Breast epithelium (tissue), 4 donors: ENCODE measurements at regions not wholly inside any gene's neighbourhood (a gene's known extent, or its start where the extent isn't known, plus 50 kb on each side); places are given as distances from the start of the nearest gene placed in this dataset.

Experiments used
- DNase-seq, 2 donors: peaks; one replicate each; pipeline ENCODE4 v3.0.0-alpha.2; 2019; ENCODE audit warnings: low spot score in 2 of 2
- H3K27ac ChIP-seq, 2 donors: fragments of 200-600 bp; sonication (generic) in 1 of 2; one replicate each; pipeline ENCODE4 v1.5.1; 2016 to 2019; ENCODE audit warnings: mild to moderate bottlenecking in 1 of 2
- H3K27me3 ChIP-seq, 2 donors: fragments of 200-600 bp; sonication (generic) in 1 of 2; one replicate each; pipeline versions ENCODE4 v1.5.1 to v1.6.0; 2017 to 2019; ENCODE audit warnings: control low read depth in 1 of 2, mild to moderate bottlenecking in 1 of 2
- H3K36me3 ChIP-seq: fragments of 200-600 bp; one replicate; pipeline ENCODE4 v1.5.1; 2019
- H3K4me1 ChIP-seq, 2 donors: fragments of 200-600 bp; sonication (generic); one replicate each; pipeline ENCODE4 v1.5.1; 2016 to 2019; ENCODE audit warnings: control low read depth in 1 of 2
- H3K4me3 ChIP-seq, 3 donors: fragments of 200-600 bp; sonication (generic); 1 replicate in 2 of 3; 2 replicates in 1 of 3; pipeline ENCODE4 v1.5.1; 2016 to 2019; ENCODE audit warnings: mild to moderate bottlenecking in 3 of 3, moderate library complexity in 2 of 3
- H3K9me3 ChIP-seq, 2 donors: fragments of 200-600 bp; sonication (generic) in 1 of 2; one replicate each; pipeline ENCODE4 v1.5.1; 2016 to 2019; ENCODE audit warnings: control low read depth in 1 of 2
- POLR2A ChIP-seq: fragments of 450-650 bp; IDR thresholded peaks from one replicate; pipeline ENCODE4 v1.6.1; 2016; ENCODE audit warnings: antibody characterized with exemption, mild to moderate bottlenecking, moderate library complexity
- POLR2AphosphoS5 ChIP-seq, 3 donors: sonication (generic); formaldehyde crosslinking; IDR thresholded peaks; one replicate each; pipeline ENCODE4 v1.6.1; 2017; ENCODE audit warnings: antibody characterized with exemption in 3 of 3
- intact Hi-C: fragments of 100-400 bp; cut with DNase I; formaldehyde crosslinking; loops from one replicate; pipeline ENCODE4 v1.15.1; 2023; ENCODE audit warnings: low total_unique reads
- TF ChIP-seq, protein P1 (sequence below), 3 donors: fragments of 450-650 bp; IDR thresholded peaks; one replicate each; pipeline ENCODE4 v1.5.1; 2016 to 2017; ENCODE audit warnings: antibody characterized with exemption in 3 of 3, mild to moderate bottlenecking in 3 of 3, moderate library complexity in 3 of 3

DNA sequence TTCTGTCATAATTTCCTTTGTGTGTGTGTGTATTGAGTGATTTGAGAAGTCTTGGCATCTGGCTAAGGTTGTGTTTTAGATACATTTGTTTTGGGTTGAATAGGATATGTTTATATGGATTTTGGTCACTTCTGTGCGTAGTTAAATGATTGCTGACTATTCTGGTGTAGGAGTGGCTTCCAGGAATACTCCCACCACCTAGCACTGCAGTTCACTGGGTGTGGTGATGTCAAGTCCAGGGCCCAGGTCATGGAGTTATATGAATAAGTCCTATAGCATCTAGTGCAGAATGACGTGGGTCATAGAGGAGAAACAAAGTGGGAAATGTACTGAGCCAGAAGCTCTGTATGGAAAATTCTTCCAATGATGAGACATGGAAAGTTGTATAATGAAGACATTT is 465.4 kb upstream of the CCL2 start:
- Histone ChIP-seq H3K4me3 (no peak overlapping the region), H3K27ac (no peak overlapping the region), H3K36me3 (no peaks in the 10 kb centered on the region), H3K4me1 (no peaks in the 10 kb centered on the region), H3K27me3 (peaks cover 0 to 5% of the 10 kb centered on the region in 2 donors), H3K9me3 (no peaks in the 10 kb centered on the region)
- TF ChIP-seq POLR2A, result no peak
- TF ChIP-seq, protein P1, sequence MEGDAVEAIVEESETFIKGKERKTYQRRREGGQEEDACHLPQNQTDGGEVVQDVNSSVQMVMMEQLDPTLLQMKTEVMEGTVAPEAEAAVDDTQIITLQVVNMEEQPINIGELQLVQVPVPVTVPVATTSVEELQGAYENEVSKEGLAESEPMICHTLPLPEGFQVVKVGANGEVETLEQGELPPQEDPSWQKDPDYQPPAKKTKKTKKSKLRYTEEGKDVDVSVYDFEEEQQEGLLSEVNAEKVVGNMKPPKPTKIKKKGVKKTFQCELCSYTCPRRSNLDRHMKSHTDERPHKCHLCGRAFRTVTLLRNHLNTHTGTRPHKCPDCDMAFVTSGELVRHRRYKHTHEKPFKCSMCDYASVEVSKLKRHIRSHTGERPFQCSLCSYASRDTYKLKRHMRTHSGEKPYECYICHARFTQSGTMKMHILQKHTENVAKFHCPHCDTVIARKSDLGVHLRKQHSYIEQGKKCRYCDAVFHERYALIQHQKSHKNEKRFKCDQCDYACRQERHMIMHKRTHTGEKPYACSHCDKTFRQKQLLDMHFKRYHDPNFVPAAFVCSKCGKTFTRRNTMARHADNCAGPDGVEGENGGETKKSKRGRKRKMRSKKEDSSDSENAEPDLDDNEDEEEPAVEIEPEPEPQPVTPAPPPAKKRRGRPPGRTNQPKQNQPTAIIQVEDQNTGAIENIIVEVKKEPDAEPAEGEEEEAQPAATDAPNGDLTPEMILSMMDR (IDR thresholded peaks at IDR 0.05), result no peak
- no peak for TF ChIP-seq POLR2AphosphoS5 (IDR thresholded peaks at IDR 0.05)
- DNase-seq, result no peak
- intact Hi-C loops, result no loop called here

DNA sequence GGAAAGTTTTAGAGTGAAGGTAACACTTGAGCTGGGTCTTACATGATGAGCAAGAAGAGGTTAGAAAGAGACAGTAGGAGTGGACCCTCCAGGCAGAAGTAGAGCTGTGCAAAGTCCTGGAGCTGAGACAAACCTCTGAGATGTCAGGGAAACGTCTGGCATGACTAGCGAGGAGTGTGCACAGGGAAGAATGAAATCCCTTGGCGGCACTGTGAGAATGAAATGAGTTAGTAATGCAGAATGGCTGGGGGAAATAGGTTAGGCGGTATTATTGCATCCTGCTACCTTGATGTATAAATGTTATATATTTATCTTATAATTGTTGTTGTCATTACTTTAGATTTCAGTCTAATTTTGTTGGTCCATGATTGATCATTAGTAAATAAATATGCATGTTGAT is 457.9 kb upstream of the CCL2 start:
- no peak for DNase-seq
- Histone ChIP-seq H3K27ac (no peak overlapping the region), H3K36me3 (no peaks in the 10 kb centered on the region), H3K4me3 (no peak overlapping the region), H3K9me3 (no peaks in the 10 kb centered on the region), H3K27me3 (peaks cover 0 to 16% of the 10 kb centered on the region in 2 donors), H3K4me1 (no peaks in the 10 kb centered on the region)
- intact Hi-C loops, result no loop called here
- TF ChIP-seq, protein P1 (IDR thresholded peaks at IDR 0.05), result no peak
- TF ChIP-seq POLR2AphosphoS5 (IDR thresholded peaks at IDR 0.05), result no peak
- TF ChIP-seq POLR2A, result no peak

DNA sequence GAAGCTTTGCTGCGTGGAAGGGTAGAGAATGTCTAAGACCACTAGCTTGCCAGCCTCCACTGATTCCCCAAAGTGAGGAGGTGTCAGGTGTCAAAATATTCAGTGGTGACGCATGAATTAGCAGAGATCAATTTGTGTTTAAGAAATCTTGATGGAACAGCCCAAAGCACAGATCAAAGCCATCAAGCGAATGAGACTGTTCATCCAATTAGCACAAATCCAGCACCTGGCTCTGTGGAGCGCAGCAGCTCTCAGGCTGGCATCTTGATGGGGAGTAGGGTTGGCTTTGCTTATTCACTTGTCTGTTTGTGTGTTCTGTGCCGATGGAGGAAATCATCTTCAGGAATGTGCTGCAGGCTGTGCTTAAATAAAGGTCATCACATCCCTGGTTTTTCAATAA is 456.8 kb upstream of the CCL2 start:
- Histone ChIP-seq H3K27ac (no peak overlapping the region), H3K4me3 (no peak overlapping the region), H3K9me3 (no peaks in the 10 kb centered on the region), H3K4me1 (no peaks in the 10 kb centered on the region), H3K27me3 (peaks cover 0 to 19% of the 10 kb centered on the region in 2 donors), H3K36me3 (no peaks in the 10 kb centered on the region)
- DNase-seq, result no peak
- TF ChIP-seq POLR2AphosphoS5 (IDR thresholded peaks at IDR 0.05), result no peak
- TF ChIP-seq, protein P1 (IDR thresholded peaks at IDR 0.05), result no peak
- TF ChIP-seq POLR2A, result no peak
- intact Hi-C loops, result no loop called here

DNA sequence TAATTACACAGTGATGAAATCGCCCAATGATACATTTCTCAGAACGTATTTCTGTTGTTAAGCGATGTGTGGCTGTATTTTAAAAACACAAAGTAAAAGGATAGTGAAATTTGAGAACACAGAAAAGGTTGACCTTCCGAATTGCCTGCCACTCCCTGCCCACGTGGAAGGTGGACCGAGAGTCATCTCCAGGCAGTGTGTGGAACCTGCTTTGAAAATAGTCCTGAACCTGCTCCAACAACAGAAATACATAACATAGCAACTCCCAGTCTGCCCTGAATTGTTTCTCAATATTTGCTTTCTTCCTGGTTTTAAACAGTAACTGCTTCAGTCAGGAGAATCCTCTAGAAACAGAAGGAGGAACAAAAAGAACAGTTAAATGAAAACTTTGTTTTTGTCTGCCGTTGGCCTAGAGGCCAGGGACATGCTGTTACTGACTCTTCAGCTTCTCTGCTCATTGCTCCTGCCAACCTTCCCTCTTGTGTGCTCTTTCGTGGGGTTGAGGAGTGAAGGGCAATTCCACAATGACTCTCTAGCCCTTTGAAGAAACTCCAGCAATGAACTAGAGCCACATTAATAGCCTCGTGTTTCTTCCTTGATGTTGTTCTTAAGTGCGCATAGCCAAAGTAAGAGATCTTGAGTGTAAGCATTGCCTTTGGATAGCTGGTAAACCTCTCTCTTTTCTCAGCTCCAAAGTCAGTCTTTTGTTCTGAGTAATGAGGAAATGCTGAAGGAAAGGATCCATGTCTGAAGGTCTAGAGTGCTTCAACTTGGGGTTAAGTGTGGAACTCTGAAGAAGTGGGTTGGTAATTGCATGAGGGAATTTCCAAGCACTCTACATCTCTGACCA is 452.5 kb upstream of the CCL2 start:
- Histone ChIP-seq H3K27ac (peak overlapping the region in 1 of 2 donors; percentile 70), H3K4me1 (no peaks in the 10 kb centered on the region), H3K4me3 (no peak overlapping the region), H3K36me3 (no peaks in the 10 kb centered on the region), H3K9me3 (no peaks in the 10 kb centered on the region), H3K27me3 (peaks cover 0 to 23% of the 10 kb centered on the region in 2 donors)
- no peak for TF ChIP-seq POLR2A
- TF ChIP-seq POLR2AphosphoS5 (IDR thresholded peaks at IDR 0.05), result no peak
- TF ChIP-seq, protein P1 (IDR thresholded peaks at IDR 0.05), result no peak
- intact Hi-C loops, result no loop called here
- peak in 1 of 2 donors; percentile 26 for DNase-seq

DNA sequence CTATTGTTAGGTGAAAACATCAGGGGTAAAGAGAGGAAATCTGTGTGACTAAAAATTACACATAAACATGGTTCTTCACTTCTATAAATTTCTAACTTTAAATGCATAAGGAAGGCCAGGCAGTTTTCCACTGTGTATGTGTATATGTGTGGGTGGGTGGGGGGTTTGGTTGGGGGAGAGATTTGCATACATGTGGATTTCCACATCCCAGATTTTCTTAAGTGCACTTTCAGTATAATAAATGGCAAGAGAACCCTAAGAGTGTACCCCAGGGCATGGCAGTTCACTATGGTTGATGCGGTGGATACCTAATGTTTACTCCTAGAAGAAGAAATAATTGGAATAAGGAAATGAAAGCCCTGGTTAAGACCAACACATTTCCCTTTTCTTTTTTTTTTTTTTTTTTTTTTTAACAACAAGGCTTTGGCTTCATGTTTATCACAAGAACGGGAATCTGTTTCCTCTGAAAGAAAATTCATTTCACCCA is 451.8 kb upstream of the CCL2 start:
- TF ChIP-seq, protein P1 (IDR thresholded peaks at IDR 0.05), result no peak
- TF ChIP-seq POLR2AphosphoS5 (IDR thresholded peaks at IDR 0.05) (no peak), POLR2A (no peak)

More for the DNA sequence above, 451.8 kb upstream of the CCL2 start:
- no peaks in the 10 kb centered on the region for H3K4me1 ChIP-seq
- no peak overlapping the region for H3K4me3 ChIP-seq
- H3K36me3 ChIP-seq, result no peaks in the 10 kb centered on the region
- no peaks in the 10 kb centered on the region for H3K9me3 ChIP-seq
- H3K27me3 ChIP-seq, result peaks cover 0 to 23% of the 10 kb centered on the region in 2 donors
- DNase-seq, result no peak
- H3K27ac ChIP-seq, result peak overlapping the region in 1 of 2 donors; percentile 70
- intact Hi-C loops, result no loop called here
